Erythroblast (primary cell): ENCODE measurements at regions not wholly inside any gene's neighbourhood (a gene's known extent, or its start where the extent isn't known, plus 50 kb on each side); places are given as distances from the start of the nearest gene placed in this dataset.

Source experiments
- DNase-seq, 2 experiments: peaks; one replicate each; lab custom pipeline; 2025; lab: John Stamatoyannopoulos, UW
- GATA1 ChIP-seq: IDR thresholded peaks from 2 replicates; pipeline ENCODE4 v1.6.1; 2011; ENCODE audit warnings: low read depth, mild to moderate bottlenecking, control low read depth, low read length, moderate library complexity
- POLR2A ChIP-seq: IDR thresholded peaks from 2 replicates; pipeline ENCODE4 v1.6.1; 2011; ENCODE audit warnings: mild to moderate bottlenecking, low read length

DNA sequence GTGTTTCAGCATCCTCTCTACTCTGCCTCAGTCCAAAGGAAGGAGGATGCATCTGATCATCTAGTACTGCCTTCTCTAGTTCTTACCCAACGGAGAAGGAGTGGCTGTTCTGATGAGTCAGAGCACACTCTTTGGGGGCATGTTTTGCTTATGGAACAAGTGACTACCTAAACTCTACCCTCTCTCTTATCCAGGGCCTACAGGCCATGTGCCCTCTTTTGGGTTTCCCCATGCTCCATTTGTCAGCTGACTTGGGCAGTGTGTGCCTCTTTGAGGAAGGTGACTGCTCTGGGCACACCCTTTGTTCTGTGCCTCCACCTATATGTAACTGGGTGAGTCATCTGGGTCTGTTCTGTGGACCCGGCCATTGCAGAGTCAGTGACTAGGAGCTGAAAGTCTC lies 89.6 kb upstream of the BNC2 start:
- no peak for DNase-seq
- no peak for TF ChIP-seq POLR2A

DNA sequence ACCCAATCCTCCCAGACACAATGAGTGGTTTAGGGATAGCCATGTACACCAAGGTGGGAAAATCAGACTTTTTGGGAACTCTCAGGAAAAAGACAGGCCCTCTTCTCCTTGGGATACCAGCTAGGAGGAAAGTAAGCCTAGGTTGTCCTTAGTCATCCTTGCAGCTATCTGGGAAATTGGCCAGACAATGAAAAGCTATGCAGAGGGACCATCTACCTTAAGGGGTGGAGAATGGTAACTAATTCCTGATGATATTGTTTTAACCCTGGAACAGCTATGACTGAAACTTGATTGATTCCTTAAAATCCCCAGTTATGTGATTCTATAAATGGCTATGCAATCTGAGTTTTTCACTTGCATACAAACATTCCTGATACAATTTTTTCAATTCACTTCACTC lies 88.9 kb upstream of the BNC2 start:
- no peak for DNase-seq
- TF ChIP-seq GATA1 = no peak
- no peak for TF ChIP-seq POLR2A

DNA sequence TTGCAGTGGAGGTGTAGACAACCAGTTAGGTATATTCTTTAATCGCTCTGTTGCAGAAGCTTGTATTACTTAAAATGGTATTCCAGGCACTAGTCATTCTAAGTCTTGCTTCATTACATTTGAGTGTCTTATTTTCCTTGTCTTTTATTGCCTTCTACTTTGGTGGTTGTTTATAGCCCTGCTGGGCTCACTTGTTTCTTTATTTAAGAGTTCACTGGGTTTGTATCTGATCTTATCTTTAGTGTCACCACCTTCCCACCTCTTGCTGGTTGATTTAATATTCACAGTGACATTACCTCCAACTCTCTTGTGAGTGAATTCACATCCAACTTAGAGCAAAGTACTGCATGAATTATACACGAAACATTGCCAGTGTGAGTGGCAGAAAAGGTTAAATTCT lies 83.6 kb upstream of the BNC2 start:
- no peak for TF ChIP-seq GATA1
- TF ChIP-seq POLR2A = no peak
- no peak for DNase-seq

GRCh38 chr9:16951502-16951901 lies 81.0 kb upstream of the BNC2 start:
- DNase-seq = no peak
- TF ChIP-seq GATA1 (no peak), POLR2A (no peak)

GRCh38 chr9:16950051-16950450 lies 79.6 kb upstream of the BNC2 start:
- TF ChIP-seq GATA1 (no peak), POLR2A (no peak)
- DNase-seq = no peak

- no peak for TF ChIP-seq GATA1
- DNase-seq = no peak
Observed at GRCh38 chr9:16930578-16930977, 60.1 kb upstream of the BNC2 start.

- TF ChIP-seq GATA1 (no peak), POLR2A (no peak)
- no peak for DNase-seq
Observed at GRCh38 chr9:16928179-16928945, 57.9 kb upstream of the BNC2 start.

DNA sequence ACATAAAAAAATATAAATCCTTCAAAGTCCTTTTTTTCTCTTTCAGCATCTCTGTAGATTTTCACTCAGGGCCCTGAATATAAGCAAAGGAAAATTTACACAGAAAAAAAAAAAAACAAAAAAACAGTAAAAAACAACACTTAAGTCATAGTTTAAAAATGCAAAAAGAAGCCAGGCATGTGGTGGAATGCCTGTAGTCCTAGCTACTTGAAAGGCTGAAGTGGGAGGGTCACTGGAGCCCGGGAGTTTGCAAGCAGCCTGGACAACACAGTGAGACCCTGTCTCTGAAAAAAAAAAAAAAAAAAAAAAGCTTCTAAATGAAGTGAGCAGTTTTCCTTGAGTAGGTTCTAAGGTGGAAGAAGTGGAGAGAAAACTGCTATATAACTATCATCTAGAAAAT lies 55.0 kb upstream of the BNC2 start:
- DNase-seq = no peak
- TF ChIP-seq POLR2A (no peak), GATA1 (no peak)

DNA sequence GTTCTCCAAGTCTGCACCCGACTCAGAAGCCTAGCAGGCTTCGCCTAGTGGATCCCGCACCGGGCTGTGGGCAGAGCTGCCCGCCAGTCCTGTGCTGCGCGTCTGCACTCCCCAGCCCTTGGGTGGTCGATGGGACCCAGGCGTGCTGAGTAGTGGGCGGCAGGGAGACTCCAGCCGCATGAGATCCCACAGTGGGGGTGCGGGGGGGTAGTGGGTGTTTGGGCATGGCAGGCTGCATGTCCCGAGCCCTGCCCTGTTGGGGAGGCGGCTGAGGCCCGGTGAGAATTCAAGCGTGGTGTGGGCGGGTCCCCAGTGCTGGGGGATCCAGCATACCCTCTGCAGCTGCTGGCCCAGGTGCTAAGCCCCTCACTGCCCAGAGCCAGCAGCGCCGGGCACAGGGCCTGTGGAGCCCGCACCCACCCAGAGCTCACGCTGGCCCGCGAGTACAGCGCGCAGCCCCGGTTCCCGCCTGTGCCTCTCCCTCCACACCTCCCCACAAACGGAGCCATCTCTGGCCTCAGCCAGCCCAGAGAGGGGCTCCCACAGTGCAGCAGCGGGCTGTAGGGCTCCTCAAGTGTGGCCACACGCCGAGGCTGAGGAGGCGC lies 53.9 kb upstream of the BNC2 start:
- no peak for TF ChIP-seq POLR2A
- TF ChIP-seq GATA1 = no peak
- DNase-seq = no peak

DNA sequence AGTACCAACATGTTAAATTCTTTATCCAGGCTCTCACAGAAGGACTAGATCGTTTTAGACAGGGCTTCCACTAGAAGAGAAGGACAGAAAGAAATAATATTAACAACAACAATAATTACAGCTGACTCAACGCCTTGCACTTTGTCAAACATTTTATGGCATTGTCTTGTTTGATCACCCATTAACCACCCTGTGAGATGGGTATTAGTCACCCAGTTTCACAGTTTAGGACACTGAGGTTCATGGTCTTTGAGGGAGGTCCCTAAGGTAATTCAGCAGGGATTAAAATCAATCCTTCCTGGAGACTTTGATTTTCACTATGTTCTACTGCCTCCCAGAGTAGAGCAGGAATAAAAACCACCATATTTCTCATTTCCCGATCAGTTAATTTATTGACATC lies 51.4 kb upstream of the BNC2 start:
- DNase-seq = no peak
- TF ChIP-seq POLR2A = no peak
- no peak for TF ChIP-seq GATA1
